Large intestine (tissue), 3 donors: ENCODE measurements at regions not wholly inside any gene's neighbourhood (a gene's known extent, or its start where the extent isn't known, plus 50 kb on each side); places are given as distances from the start of the nearest gene placed in this dataset.

ENCODE experiments used
- DNase-seq, 2 donors: peaks; one replicate each; pipeline versions ENCODE4 v3.0.0 to v3.0.0-alpha.2; 2013
- H3K27ac ChIP-seq: one replicate; pipeline ENCODE4 v1.5.1; 2013; ENCODE audit warnings: low read length
- H3K27me3 ChIP-seq: 2 replicates; pipeline ENCODE4 v1.6.1; 2013; ENCODE audit warnings: low read length; ENCODE audit not compliant: control insufficient read depth, insufficient read depth
- H3K36me3 ChIP-seq: 2 replicates; pipeline ENCODE4 v1.6.1; 2013; ENCODE audit warnings: low read length; ENCODE audit not compliant: control insufficient read depth, insufficient read depth
- H3K4me1 ChIP-seq: one replicate; pipeline ENCODE4 v1.6.1; 2013; ENCODE audit warnings: low read length; ENCODE audit not compliant: control insufficient read depth, insufficient read depth
- H3K4me3 ChIP-seq: one replicate; pipeline ENCODE4 v1.5.1; 2013; ENCODE audit warnings: low read length
- H3K9me3 ChIP-seq: one replicate; pipeline ENCODE4 v1.6.1; 2013; ENCODE audit warnings: mild to moderate bottlenecking, low read depth, low read length, moderate library complexity; ENCODE audit not compliant: control insufficient read depth
- WGBS: methylation state at CpG from one replicate; pipeline ENCODE4 v1.1.5; 2013; ENCODE audit warnings: low lambda C conversion rate; ENCODE audit not compliant: insufficient coverage; 5-methylcytosine and 5-hydroxymethylcytosine counted together

DNA sequence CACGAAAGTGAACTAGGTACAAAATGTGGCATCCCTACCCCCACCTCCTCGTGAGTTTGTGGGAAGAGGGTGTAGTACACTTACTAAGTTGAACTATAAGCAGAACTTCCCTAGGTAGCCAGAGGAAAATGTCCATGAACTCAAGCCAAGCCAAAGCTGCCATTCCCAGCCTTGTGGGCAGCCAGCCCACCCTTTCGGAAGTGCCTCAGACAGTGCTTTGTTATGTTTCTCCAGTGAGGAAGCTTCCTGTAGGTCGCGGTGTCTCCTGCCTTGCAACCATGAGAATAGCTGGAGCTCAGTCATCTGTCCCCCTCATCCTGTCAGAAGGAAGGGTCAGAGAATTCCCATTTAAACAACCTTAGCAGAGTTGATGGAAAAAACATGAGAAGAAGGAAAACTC lies 266.9 kb downstream of the DUSP6 start:
- H3K4me3 ChIP-seq = no peak overlapping the region
- H3K9me3 ChIP-seq = no peaks in the 10 kb centered on the region
- 100% methylated on average over 1 of the region's 5 CpGs for WGBS
- no peak overlapping the region for H3K27ac ChIP-seq
- H3K27me3 ChIP-seq = no peaks in the 10 kb centered on the region
- no peak for DNase-seq
- no peaks in the 10 kb centered on the region for H3K36me3 ChIP-seq
- H3K4me1 ChIP-seq = no peaks in the 10 kb centered on the region

DNA sequence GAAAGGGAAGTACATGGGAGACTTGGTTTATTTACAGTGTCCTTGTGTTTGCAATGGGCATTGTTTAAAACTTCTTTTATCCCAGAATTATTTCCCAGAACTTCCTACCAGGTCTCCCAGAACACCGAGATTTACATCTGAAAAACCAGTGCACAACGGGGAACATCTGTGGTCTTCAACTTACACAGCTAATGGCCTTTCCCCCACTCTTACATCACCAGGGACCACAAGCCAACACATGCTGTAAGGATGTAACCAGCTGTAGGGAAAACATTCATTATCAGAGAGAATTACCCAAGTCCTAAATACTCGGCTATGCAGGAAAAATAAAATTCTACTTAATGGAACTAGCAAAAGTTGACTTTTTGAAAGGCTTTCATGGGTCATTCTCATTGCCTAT lies 267.6 kb downstream of the DUSP6 start:
- no peaks in the 10 kb centered on the region for H3K9me3 ChIP-seq
- no peaks in the 10 kb centered on the region for H3K4me1 ChIP-seq
- DNase-seq = no peak
- no peaks in the 10 kb centered on the region for H3K36me3 ChIP-seq
- H3K27ac ChIP-seq = no peak overlapping the region
- H3K27me3 ChIP-seq = no peaks in the 10 kb centered on the region
- WGBS = 100% methylated on average over 1 of the region's 3 CpGs
- H3K4me3 ChIP-seq = no peak overlapping the region

DNA sequence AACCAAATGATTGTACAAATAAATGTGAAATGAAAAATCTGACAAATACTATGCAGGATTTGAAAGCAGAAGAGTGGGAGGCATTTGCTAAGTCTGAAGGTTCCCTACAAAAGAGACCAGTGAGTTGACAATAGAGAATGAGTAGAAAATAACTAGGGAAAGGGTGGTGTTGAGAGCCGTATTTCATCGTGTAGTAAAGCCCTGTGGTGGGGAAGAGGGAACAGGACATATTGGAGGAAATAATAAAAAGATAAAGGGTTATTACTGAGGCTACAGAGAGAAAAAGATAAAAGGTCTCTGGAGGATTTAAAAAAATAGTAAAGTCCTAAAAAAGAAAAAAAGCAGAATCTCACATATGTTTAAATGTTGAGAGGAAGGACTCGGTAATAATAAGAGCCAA lies 268.8 kb downstream of the DUSP6 start:
- Histone ChIP-seq H3K27me3 (no peaks in the 10 kb centered on the region), H3K4me1 (no peaks in the 10 kb centered on the region), H3K4me3 (no peak overlapping the region), H3K27ac (no peak overlapping the region), H3K9me3 (no peaks in the 10 kb centered on the region), H3K36me3 (no peaks in the 10 kb centered on the region)
- WGBS = 92% methylated on average over 2 of the region's 3 CpGs
- no peak for DNase-seq

DNA sequence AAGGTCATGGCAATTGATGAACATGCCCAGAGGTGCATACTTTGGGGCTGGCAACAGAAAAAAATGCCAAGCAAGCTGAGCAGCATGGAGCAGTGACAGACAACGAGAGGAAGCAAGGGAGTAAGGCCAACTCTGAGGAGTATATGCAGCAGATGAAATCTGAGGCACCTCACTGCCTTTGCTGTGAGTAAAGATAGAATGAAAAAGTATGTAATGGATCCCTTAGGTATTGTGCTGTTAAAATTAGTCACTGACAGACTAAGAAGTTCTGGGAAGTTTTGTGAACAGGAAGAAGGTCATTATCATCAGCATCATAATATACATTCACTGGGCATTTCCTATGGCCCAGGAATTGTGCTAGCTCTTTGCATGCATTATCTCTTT lies 269.9 kb downstream of the DUSP6 start:
- Histone ChIP-seq H3K4me1 (no peaks in the 10 kb centered on the region), H3K36me3 (no peaks in the 10 kb centered on the region), H3K9me3 (no peaks in the 10 kb centered on the region), H3K4me3 (no peak overlapping the region), H3K27ac (no peak overlapping the region), H3K27me3 (no peaks in the 10 kb centered on the region)
- no peak for DNase-seq
- 100% methylated on average over 1 of the region's 1 CpG for WGBS

DNA sequence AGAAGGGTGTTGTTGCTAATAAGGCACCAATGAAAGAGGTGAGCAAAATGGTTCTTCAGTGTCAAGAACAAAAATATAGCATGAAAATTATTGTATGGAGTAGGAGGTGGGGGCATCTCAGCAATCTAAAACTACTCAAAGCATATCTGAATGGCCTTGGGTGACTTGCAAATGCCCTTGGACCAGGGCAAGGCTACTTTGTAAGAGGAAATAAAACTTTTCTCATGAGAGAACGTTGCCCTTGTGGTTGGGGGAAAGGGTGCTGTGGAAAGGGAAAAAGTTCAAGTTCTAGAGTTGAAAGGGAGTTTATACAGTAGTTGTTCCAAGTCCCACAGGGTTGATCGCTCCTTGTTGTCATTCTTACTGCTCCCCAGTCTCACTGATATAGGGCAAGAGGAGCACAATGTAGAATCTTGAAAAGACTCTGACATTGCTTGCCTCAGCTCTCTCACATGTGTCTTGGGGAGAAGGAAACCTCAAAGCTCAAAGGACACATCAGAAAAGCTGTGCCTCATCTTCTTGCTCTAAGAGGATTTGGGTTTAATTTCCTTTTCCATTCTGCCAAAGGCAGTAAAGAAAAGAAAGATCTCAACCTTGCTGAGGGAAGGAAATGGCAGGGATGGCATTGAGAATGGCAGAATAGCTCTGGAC lies 270.5 kb downstream of the DUSP6 start:
- Histone ChIP-seq H3K27me3 (no peaks in the 10 kb centered on the region), H3K4me1 (no peaks in the 10 kb centered on the region), H3K36me3 (no peaks in the 10 kb centered on the region), H3K9me3 (no peaks in the 10 kb centered on the region), H3K4me3 (no peak overlapping the region), H3K27ac (no peak overlapping the region)
- no CpG with 5 or more reads among the region's 2 CpGs for WGBS
- DNase-seq = no peak

DNA sequence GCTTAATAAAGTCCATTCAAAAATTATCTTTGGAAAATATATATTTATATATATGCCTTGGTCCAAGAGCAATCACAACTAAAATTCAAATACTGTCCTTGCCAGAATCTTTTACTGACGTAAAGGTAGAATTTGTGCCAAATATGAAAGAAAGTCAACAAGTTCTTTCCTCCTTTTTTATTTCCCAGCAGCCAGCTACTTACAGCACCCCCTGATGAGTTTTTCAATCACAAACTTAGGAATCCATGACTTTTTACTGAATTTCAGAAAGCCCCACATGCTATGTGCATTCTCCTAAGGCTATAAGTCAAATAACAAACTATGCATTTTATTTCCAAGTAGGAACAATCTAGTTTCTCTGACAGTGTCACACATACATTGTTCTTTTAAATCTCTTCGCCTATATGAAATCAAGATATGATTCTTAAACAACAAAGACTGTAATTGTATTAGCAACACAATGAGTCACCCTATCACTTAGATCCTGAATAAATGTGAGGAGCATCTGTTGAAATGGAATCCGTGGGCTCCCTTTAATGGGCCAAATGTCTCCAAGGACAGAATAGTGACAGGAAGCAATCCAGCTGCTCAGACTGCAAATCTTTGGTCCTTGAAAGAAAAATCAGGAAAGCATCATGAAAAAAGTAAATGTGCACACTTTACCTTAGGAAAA lies 271.4 kb downstream of the DUSP6 start:
- no peak overlapping the region for H3K4me3 ChIP-seq
- no CpG with 5 or more reads among the region's 3 CpGs for WGBS
- H3K27me3 ChIP-seq = no peaks in the 10 kb centered on the region
- no peaks in the 10 kb centered on the region for H3K36me3 ChIP-seq
- no peak overlapping the region for H3K27ac ChIP-seq
- H3K9me3 ChIP-seq = no peaks in the 10 kb centered on the region
- no peak for DNase-seq
- no peaks in the 10 kb centered on the region for H3K4me1 ChIP-seq

DNA sequence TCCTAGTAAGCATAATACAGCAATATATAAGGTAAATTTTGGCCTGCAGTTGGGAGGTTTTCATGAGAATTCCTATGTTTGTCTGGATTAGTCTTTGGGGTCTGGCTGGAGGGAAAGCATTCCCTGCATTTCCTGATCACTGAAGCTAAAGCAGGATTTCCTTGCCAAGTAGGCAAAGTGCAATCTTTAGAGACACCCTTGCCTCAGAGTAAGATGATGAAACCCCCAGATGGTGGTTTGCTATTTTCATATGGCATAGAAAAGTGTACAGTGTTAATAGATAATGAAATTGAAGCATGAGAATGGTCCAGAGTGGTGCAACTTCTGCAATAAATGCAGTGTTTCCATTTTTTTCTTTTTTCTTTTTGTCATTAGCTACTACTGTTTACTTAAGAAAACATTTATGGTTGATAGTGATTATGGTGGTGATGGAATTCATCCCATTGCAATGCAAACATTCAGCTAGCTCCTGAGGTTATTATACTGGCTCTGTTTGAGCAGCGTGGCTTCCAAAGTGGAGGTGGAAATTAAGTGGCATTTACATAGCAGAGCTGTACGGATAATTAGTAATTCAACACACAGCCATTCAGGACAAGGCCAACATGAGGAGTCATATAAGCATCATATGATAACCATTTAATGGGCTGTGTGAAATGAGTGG lies 276.3 kb downstream of the DUSP6 start:
- H3K27ac ChIP-seq = no peak overlapping the region
- H3K36me3 ChIP-seq = no peaks in the 10 kb centered on the region
- peak in 1 of 2 donors; percentile 14 for DNase-seq
- H3K27me3 ChIP-seq = no peaks in the 10 kb centered on the region
- H3K4me1 ChIP-seq = no peaks in the 10 kb centered on the region
- WGBS = no CpG with 5 or more reads among the region's 2 CpGs
- no peaks in the 10 kb centered on the region for H3K9me3 ChIP-seq
- H3K4me3 ChIP-seq = no peak overlapping the region

DNA sequence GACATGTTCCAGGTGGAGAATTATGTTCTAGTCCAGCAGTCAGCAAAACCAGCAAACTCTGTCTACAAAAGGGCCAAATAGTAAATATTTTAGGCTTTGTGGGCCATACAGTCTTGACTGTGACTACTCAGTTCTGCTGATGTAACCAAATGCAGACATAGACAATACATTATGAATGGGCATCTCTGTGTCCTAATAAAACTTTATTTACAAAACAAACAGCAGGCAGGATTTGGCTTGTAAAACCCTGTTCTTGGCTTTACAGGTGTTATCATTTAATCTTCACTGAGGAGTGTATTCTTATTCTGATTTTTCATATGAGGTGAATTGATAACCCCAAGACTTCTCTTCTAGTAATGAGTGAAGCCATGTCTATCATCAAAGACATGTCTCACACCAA lies 278.6 kb downstream of the DUSP6 start:
- no peak overlapping the region for H3K4me3 ChIP-seq
- H3K27ac ChIP-seq = no peak overlapping the region
- DNase-seq = no peak
- no peaks in the 10 kb centered on the region for H3K27me3 ChIP-seq
- no peaks in the 10 kb centered on the region for H3K9me3 ChIP-seq
- H3K36me3 ChIP-seq = no peaks in the 10 kb centered on the region
- H3K4me1 ChIP-seq = no peaks in the 10 kb centered on the region

DNA sequence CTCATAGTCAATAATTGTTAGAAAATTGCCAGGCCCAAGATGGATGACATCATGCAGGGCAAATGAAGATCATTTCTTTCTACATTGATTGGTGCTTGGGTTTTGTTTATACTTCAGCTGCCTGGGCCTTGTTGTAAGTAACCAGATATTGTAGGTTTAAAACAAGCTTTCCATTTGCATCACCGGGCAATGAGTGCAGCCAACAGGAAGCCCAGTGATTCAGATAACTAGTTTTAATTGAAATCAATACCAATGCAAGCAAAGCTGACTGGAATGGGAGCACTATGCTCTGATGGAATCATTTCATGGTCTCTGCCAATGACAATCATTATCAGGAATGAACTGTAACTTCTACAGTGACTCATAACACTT lies 279.3 kb downstream of the DUSP6 start:
- no CpG with 5 or more reads among the region's 1 CpG for WGBS
- Histone ChIP-seq H3K4me3 (no peak overlapping the region), H3K4me1 (no peaks in the 10 kb centered on the region), H3K27me3 (no peaks in the 10 kb centered on the region), H3K36me3 (no peaks in the 10 kb centered on the region), H3K9me3 (no peaks in the 10 kb centered on the region), H3K27ac (no peak overlapping the region)
- no peak for DNase-seq

DNA sequence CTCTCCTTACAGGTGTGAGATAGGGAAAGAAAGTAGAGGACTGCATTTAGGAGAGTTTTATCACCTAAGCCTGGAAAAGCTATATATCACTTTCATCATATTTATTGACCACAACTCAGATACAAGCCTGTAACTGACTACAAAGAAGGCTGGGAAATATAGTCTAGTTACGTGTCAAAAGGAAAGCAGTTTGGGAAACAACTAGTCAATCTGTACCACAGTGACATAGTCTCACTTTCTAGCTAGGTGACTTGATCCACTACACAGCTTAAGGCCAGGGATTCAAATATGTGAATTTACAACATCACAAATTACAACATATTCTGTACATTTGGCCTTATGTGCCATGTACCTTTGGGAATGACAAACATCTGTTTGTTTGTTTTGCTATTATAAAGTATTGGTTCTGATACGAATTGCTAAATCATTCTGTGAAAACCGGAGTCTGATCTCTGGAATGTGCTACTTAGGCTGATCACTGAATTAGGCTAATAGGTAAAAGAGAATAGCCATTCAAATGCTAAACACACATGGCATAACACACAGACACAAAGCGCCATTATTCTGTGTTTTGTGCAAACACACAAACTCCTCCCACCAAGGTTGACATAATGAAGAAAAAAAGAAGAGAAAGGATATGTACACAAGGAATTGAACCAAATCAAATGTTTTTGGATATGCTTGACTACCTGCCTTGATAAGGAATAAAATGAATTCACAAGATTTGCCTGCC lies 279.8 kb downstream of the DUSP6 start:
- Histone ChIP-seq H3K36me3 (no peaks in the 10 kb centered on the region), H3K9me3 (no peaks in the 10 kb centered on the region), H3K27me3 (no peaks in the 10 kb centered on the region), H3K27ac (no peak overlapping the region), H3K4me3 (no peak overlapping the region), H3K4me1 (no peaks in the 10 kb centered on the region)
- WGBS = no CpG with 5 or more reads among the region's 4 CpGs
- DNase-seq = no peak
